Vagina (tissue), 2 donors: ENCODE measurements at regions not wholly inside any gene's neighbourhood (a gene's known extent, or its start where the extent isn't known, plus 50 kb on each side); places are given as distances from the start of the nearest gene placed in this dataset.
"Not testable (repeated sequence)": the region's sequence is repeated elsewhere in the genome, so short reads cannot be mapped to it uniquely, and the experiment has no call there.

ENCODE experiments used
- DNase-seq, 2 donors: peaks; one replicate each; pipeline ENCODE4 v3.0.0-alpha.2; 2017; ENCODE audit errors: extremely low spot score in 2 of 2
- H3K27ac ChIP-seq: fragments of 200-600 bp; sonication (generic); one replicate; pipeline ENCODE4 v1.5.1; 2019
- H3K27me3 ChIP-seq: fragments of 200-600 bp; sonication (generic); one replicate; pipeline ENCODE4 v1.5.1; 2019
- H3K36me3 ChIP-seq, 2 donors: fragments of 200-600 bp; sonication (generic); one replicate each; pipeline ENCODE4 v1.5.1; 2017 to 2019
- H3K4me1 ChIP-seq: fragments of 200-600 bp; sonication (generic); one replicate; pipeline ENCODE4 v1.5.1; 2019
- H3K4me3 ChIP-seq, 2 donors: fragments of 200-600 bp; sonication (generic); 1 replicate in 1 of 2; 2 replicates in 1 of 2; pipeline ENCODE4 v1.5.1; 2016 to 2019
- H3K9me3 ChIP-seq: fragments of 200-600 bp; sonication (generic); one replicate; pipeline ENCODE4 v1.5.1; 2019
- POLR2A ChIP-seq, 2 donors: fragments of 450-650 bp; IDR thresholded peaks; one replicate each; pipeline ENCODE4 v1.6.1; 2017; ENCODE audit warnings: antibody characterized with exemption in 2 of 2, mild to moderate bottlenecking in 2 of 2, moderate library complexity in 2 of 2
- POLR2AphosphoS5 ChIP-seq, 2 donors: sonication (generic); formaldehyde crosslinking; IDR thresholded peaks; one replicate each; pipeline ENCODE4 v1.9.0; 2017; ENCODE audit warnings: antibody characterized with exemption in 2 of 2, mild to moderate bottlenecking in 2 of 2, low read depth in 1 of 2; ENCODE audit not compliant: insufficient read depth in 1 of 2
- intact Hi-C: fragments of 100-400 bp; cut with DNase I; formaldehyde crosslinking; loops from one replicate; pipeline ENCODE4 v1.15.1; 2023
- TF ChIP-seq, protein P1 (sequence below), 3 experiments: fragments of 450-650 bp in 2 of 3; fragments of 200-600 bp in 1 of 3; sonication (generic) in 1 of 3; IDR thresholded peaks; one replicate each; pipeline ENCODE4 v1.5.1; 2017 to 2019; ENCODE audit warnings: antibody characterized with exemption in 3 of 3, mild to moderate bottlenecking in 2 of 3, moderate library complexity in 2 of 3

DNA sequence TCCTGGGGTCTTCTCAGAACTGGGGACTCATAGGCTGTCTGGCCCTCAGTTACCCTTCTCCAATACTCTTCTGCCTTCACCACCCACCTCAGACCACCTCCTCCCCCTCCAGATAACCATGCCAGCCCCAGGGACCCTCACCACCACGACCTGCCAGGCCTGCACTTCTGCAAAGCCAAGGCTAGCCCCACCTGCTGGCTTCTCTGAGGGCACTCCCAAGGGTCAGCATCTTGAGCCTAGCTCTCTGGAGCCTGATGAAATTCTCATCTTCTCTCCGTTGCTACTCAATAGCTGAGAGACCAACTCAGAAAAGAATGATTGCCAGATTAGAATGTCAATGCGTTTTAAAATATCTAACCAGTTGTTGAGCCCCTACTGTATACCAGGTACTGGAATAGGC lies 56.1 kb upstream of the LYRM9 start:
- Histone ChIP-seq H3K36me3 (no peaks in the 10 kb centered on the region), H3K4me1 (no peaks in the 10 kb centered on the region), H3K9me3 (no peaks in the 10 kb centered on the region), H3K27me3 (no peaks in the 10 kb centered on the region), H3K27ac (no peak overlapping the region), H3K4me3 (no peak overlapping the region)
- TF ChIP-seq POLR2AphosphoS5 (IDR thresholded peaks at IDR 0.05; ENCODE audit: insufficient read depth in 1 of 2, low read depth in 1 of 2) (no peak), POLR2A (IDR thresholded peaks at IDR 0.05) (no peak)
- TF ChIP-seq, protein P1, sequence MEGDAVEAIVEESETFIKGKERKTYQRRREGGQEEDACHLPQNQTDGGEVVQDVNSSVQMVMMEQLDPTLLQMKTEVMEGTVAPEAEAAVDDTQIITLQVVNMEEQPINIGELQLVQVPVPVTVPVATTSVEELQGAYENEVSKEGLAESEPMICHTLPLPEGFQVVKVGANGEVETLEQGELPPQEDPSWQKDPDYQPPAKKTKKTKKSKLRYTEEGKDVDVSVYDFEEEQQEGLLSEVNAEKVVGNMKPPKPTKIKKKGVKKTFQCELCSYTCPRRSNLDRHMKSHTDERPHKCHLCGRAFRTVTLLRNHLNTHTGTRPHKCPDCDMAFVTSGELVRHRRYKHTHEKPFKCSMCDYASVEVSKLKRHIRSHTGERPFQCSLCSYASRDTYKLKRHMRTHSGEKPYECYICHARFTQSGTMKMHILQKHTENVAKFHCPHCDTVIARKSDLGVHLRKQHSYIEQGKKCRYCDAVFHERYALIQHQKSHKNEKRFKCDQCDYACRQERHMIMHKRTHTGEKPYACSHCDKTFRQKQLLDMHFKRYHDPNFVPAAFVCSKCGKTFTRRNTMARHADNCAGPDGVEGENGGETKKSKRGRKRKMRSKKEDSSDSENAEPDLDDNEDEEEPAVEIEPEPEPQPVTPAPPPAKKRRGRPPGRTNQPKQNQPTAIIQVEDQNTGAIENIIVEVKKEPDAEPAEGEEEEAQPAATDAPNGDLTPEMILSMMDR (IDR thresholded peaks at IDR 0.05): no peak
- no peak for DNase-seq
- intact Hi-C loops: no loop called here

DNA sequence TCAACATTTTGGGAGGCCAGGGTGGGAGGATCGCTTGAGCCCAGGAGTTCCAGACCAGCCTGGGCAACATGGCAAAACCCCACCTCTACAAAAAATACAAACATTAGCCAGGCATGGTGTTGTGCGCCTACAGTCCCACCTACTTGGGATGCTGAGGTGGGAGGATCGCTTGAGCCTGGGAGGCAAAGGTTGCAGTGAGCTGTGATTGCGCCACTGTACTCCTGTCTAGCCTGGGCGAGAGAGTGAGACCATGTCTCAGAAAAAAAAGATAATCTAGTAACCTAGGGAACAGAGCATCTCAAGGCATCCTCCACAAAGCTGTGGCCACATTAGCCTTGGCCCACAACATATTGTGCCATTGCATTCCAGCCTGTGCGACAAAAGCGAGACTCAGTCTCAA lies 57.1 kb upstream of the LYRM9 start:
- H3K27me3 ChIP-seq, H3K9me3 ChIP-seq, H3K27ac ChIP-seq, H3K4me3 ChIP-seq, H3K4me1 ChIP-seq, H3K36me3 ChIP-seq, DNase-seq, intact Hi-C loops: not testable (repeated sequence)

DNA sequence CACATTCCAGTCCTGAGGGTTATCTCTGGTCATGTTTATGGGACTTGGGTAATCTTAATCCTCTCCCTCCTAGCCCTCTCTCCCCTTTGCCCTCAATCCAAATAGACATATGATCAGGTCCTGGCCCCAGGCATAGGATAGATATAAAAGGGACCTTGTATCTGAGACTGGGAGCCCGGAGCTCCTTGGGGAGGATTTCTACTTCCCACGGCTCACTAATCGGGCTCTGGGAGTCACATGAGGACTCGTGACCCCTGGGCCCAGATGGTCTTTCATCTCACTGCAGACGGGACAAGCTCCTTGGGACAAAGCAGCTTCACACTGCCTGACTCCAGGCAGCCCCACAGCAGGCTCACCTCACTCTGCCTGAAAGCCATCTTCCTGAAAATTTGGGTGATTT lies 57.8 kb upstream of the LYRM9 start:
- no peak for TF ChIP-seq POLR2AphosphoS5 (IDR thresholded peaks at IDR 0.05; ENCODE audit: insufficient read depth in 1 of 2, low read depth in 1 of 2)
- TF ChIP-seq POLR2A (IDR thresholded peaks at IDR 0.05): no peak
- TF ChIP-seq, protein P1 (IDR thresholded peaks at IDR 0.05): no peak
- Histone ChIP-seq H3K27me3 (no peaks in the 10 kb centered on the region), H3K4me3 (no peak overlapping the region), H3K9me3 (no peaks in the 10 kb centered on the region), H3K27ac (no peak overlapping the region), H3K4me1 (no peaks in the 10 kb centered on the region), H3K36me3 (no peaks in the 10 kb centered on the region)
- intact Hi-C loops: no loop called here
- DNase-seq: no peak

DNA sequence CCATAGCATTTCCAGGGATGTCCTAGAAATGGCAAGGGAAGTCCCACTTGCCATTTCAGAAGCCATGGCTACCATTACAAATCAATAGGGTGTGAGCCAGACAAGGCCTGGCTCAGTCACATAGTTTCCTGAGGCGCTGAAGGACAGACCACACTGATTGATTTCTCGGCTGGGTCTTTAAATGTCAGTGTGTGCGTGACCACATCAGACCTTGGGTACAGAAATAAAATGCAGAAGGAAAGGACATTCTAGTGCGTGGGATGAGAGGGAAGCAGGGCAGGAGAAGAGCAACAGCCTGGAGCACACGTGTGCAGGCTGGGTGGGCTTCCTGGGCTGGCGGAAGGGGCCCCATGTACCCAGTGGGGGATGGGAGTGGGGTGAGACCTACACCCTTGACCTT lies 58.7 kb upstream of the LYRM9 start:
- Histone ChIP-seq H3K4me3 (no peak overlapping the region), H3K36me3 (no peaks in the 10 kb centered on the region), H3K9me3 (no peaks in the 10 kb centered on the region), H3K4me1 (no peaks in the 10 kb centered on the region), H3K27ac (no peak overlapping the region), H3K27me3 (no peaks in the 10 kb centered on the region)
- TF ChIP-seq POLR2A (IDR thresholded peaks at IDR 0.05) (no peak), POLR2AphosphoS5 (IDR thresholded peaks at IDR 0.05; ENCODE audit: insufficient read depth in 1 of 2, low read depth in 1 of 2) (no peak)
- TF ChIP-seq, protein P1 (IDR thresholded peaks at IDR 0.05): no peak
- intact Hi-C loops: no loop called here
- no peak for DNase-seq

DNA sequence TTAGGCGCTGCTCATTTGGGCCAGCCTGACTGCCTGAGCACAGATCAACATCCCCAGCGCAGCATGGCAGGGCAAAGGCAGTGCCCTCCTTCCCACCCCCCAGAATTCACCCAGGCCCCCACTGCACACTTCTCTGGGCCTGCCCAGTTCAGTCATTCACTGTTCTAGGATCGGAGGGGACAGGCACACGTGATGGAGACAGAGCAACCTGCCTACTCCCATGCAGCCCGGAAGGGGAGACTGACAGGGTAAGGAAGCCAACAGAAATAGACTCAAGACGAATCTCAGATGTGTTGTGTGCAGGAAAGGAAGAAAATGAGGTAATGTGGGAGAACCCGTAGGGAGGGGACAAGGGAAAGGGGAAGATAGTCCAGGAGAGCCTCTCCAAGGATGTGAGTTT lies 59.2 kb upstream of the LYRM9 start:
- Histone ChIP-seq H3K27ac (no peak overlapping the region), H3K4me3 (no peak overlapping the region), H3K9me3 (no peaks in the 10 kb centered on the region), H3K27me3 (no peaks in the 10 kb centered on the region), H3K4me1 (no peaks in the 10 kb centered on the region), H3K36me3 (no peaks in the 10 kb centered on the region)
- TF ChIP-seq POLR2A (IDR thresholded peaks at IDR 0.05): no peak
- TF ChIP-seq POLR2AphosphoS5 (IDR thresholded peaks at IDR 0.05; ENCODE audit: insufficient read depth in 1 of 2, low read depth in 1 of 2): no peak
- TF ChIP-seq, protein P1 (IDR thresholded peaks at IDR 0.05): no peak
- DNase-seq: no peak
- intact Hi-C loops: no loop called here
